Transverse colon (tissue), 4 donors: ENCODE measurements at regions not wholly inside any gene's neighbourhood (a gene's known extent, or its start where the extent isn't known, plus 50 kb on each side); places are given as distances from the start of the nearest gene placed in this dataset.

Experiments used
- CTCF ChIP-seq, 5 experiments: fragments of 200-600 bp in 3 of 5; fragments of 450-650 bp in 2 of 5; sonication (generic) in 3 of 5; IDR thresholded peaks; 1 replicate in 2 of 5; 2 replicates in 3 of 5; pipeline ENCODE4 v1.5.1; 2016 to 2017; ENCODE audit warnings: antibody characterized with exemption in 5 of 5, inconsistent platforms in 3 of 5, mild to moderate bottlenecking in 2 of 5, moderate library complexity in 1 of 5
- EP300 ChIP-seq: sonication (generic); formaldehyde crosslinking; IDR thresholded peaks from one replicate; pipeline ENCODE4 v1.6.1; 2017; ENCODE audit warnings: antibody characterized with exemption, low read depth
- POLR2A ChIP-seq: fragments of 450-650 bp; IDR thresholded peaks from one replicate; pipeline ENCODE4 v1.6.1; 2016; ENCODE audit warnings: antibody characterized with exemption, mild to moderate bottlenecking, moderate library complexity
- POLR2AphosphoS5 ChIP-seq, 3 donors: sonication (generic); formaldehyde crosslinking; IDR thresholded peaks; one replicate each; pipeline ENCODE4 v1.6.1; 2016; ENCODE audit warnings: antibody characterized with exemption in 3 of 3

DNA sequence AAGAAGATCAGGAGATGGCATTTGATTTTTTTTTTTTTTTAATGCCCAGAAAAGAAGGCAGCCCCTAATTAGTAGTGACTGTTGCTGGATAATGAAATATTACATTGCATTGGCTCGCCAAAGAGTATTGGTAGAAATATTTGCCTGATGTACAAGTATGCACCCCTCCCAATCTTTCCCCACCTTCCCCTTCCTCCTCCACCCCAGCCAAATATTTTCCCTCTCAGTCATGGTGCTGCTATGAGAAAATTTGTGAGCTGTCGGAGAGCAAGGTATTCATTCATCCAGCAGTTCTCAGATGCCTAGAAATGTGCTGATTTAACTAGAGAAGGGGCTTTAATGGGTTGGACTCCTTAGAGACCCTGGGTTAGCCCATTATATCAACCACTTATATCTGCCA lies 50.5 kb upstream of the IKBKE start:
- TF ChIP-seq CTCF (IDR thresholded peaks at IDR 0.05) (no peak), POLR2A (no peak), POLR2AphosphoS5 (IDR thresholded peaks at IDR 0.05) (no peak), EP300 (no peak)
